Caco-2 (cell line): ENCODE measurements at regions not wholly inside any gene's neighbourhood (a gene's known extent, or its start where the extent isn't known, plus 50 kb on each side); places are given as distances from the start of the nearest gene placed in this dataset.

Experiments
- BruUV-seq: library from RNA; stranded (reverse); fragments of 400-500 nt; replicated peaks from 2 replicates; lab custom pipeline; 2021; lab: Mats Ljungman, UMichigan
- CTCF ChIA-PET: fragments of 300-600 bp; sonication (Branson Sonifier 250); formaldehyde crosslinking; loops from one replicate; lab custom pipeline; 2022; ENCODE audit warnings: antibody characterized with exemption; lab: Charles Lee
- POLR2A ChIA-PET: fragments of 300-600 bp; sonication (Branson Sonifier 250); formaldehyde crosslinking; loops from one replicate; lab custom pipeline; 2022; ENCODE audit warnings: antibody characterized with exemption; lab: Charles Lee
- DNase-seq, 2 experiments: peaks; one replicate each; pipeline versions ENCODE4 v3.0.0 to v3.0.0-alpha.2; 2020 to 2022
- H3K27me3 ChIP-seq: replicated peaks from 2 replicates; pipeline ENCODE4 v1.6.0; 2011; ENCODE audit warnings: low read length; ENCODE audit not compliant: control insufficient read depth, insufficient read depth
- H3K36me3 ChIP-seq: 2 replicates; pipeline ENCODE4 v1.5.1; 2011; ENCODE audit warnings: low read length; ENCODE audit not compliant: control insufficient read depth, insufficient read depth
- H3K4me1 ChIP-seq: fragments of 250-450 bp; sonication (Bioruptor Pico); 2 replicates; pipeline ENCODE4 v1.5.1; 2020; ENCODE audit warnings: mild to moderate bottlenecking
- H3K4me3 ChIP-seq: 2 replicates; pipeline ENCODE4 v1.5.1; 2011; ENCODE audit warnings: low read depth, mild to moderate bottlenecking, control low read depth, low read length
- H3K9me3 ChIP-seq: fragments of 250-450 bp; sonication (Bioruptor Pico); 2 replicates; pipeline ENCODE4 v1.5.1; 2020; ENCODE audit warnings: mild to moderate bottlenecking, moderate library complexity
- H3K27ac Mint-ChIP-seq: one replicate; pipeline ENCODE4 v1.8.0; 2022; ENCODE audit warnings: mixed read lengths; ENCODE audit not compliant: unreplicated experiment
- H3K27me3 Mint-ChIP-seq: one replicate; pipeline ENCODE4 v1.8.0; 2022; ENCODE audit warnings: mixed read lengths; ENCODE audit not compliant: insufficient read depth, unreplicated experiment
- H3K36me3 Mint-ChIP-seq: one replicate; pipeline ENCODE4 v1.8.0; 2022; ENCODE audit warnings: mild to moderate bottlenecking, mixed read lengths; ENCODE audit not compliant: insufficient read depth, unreplicated experiment
- H3K4me1 Mint-ChIP-seq: one replicate; pipeline ENCODE4 v1.8.0; 2022; ENCODE audit warnings: low read depth, mixed read lengths; ENCODE audit not compliant: unreplicated experiment
- H3K4me3 Mint-ChIP-seq: one replicate; pipeline ENCODE4 v1.8.0; 2022; ENCODE audit warnings: mild to moderate bottlenecking, moderate library complexity, mixed read lengths; ENCODE audit not compliant: unreplicated experiment
- H3K9me3 Mint-ChIP-seq: one replicate; pipeline ENCODE4 v1.8.0; 2022; ENCODE audit warnings: mixed read lengths; ENCODE audit not compliant: unreplicated experiment
- CTCF ChIP-seq, 2 experiments: fragments of 200-600 bp in 1 of 2; IDR thresholded peaks; 1 replicate in 1 of 2; 2 replicates in 1 of 2; pipeline versions ENCODE4 v1.5.1 to v1.8.0; 2011 to 2022; ENCODE audit warnings: antibody characterized with exemption in 1 of 2, control low read depth in 1 of 2, inconsistent platforms in 1 of 2, low read depth in 1 of 2, low read length in 1 of 2, mild to moderate bottlenecking in 1 of 2, moderate library complexity in 1 of 2; ENCODE audit not compliant: insufficient read depth in 1 of 2, severe bottlenecking in 1 of 2, unreplicated experiment in 1 of 2
- intact Hi-C: fragments of 100-400 bp; cut with micrococcal nuclease; formaldehyde crosslinking; loops from one replicate; pipeline ENCODE4 v1.10.0; 2022; ENCODE audit not compliant: unreplicated experiment

DNA sequence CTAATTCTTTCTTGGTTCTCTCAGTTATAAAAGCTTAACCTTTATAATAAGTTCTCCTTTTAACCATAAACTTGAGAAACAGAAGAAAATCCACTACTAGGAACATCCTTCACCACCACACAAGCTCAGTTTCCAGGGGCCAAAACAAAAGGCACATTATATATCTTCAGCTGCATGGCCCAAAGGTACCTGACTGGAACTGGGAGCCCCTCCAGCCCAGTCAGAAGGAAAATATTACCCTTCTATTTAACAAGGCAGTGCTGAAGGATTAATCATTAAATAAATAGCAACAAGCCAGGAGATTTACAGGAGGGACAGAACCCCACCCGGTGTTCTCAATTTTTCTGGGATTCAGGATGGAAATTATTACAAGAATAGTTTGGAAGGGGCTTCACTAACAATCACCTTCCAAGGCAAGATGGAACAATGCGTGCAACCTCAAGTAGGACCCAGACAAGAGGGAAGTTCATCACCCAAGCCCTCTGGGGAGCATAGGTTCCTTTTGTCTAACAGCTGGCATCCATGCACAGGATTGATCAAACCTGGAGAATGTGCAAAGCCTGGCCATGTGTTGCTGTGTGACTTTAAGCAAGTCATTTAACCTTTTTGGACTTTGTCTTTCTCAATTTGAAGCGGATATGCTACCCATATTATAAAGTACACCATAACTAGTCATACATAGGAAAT is 159.6 kb upstream of the SETBP1 start:
- intact Hi-C loops, result no loop called here
- TF ChIP-seq CTCF (IDR thresholded peaks at IDR 0.05; ENCODE audit: insufficient read depth in 1 of 2, low read depth in 1 of 2, low read length in 1 of 2, severe bottlenecking in 1 of 2, unreplicated experiment in 1 of 2), result no peak
- CTCF ChIA-PET, result no interaction called here

DNA sequence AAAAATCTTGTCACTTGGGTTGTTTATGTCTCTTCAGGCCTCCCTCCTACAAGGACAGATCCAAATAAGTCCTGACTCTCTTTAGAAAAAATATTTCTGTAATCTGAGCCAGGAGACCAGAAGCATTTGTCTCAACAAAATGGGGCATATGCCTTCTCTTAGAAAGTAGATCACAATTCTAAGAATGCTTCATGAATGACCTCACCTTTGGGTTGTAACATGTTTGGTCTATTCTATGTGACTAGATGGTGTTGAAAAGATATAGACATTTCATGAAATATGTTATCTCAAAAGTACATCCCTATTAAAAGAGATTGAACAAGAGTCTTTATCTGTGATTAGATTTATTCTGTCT is 159.0 kb upstream of the SETBP1 start:
- Histone ChIP-seq H3K4me1 (no peaks in the 10 kb centered on the region), H3K36me3 (no peaks in the 10 kb centered on the region), H3K4me3 (no peak overlapping the region), H3K9me3 (no peaks in the 10 kb centered on the region), H3K27me3 (no peaks in the 10 kb centered on the region)
- H3K36me3 Mint-ChIP-seq, result no peaks in the 10 kb centered on the region
- H3K9me3 Mint-ChIP-seq, result no peaks in the 10 kb centered on the region
- intact Hi-C loops, result no loop called here
- no TSS peak for BruUV-seq
- POLR2A ChIA-PET, result no interaction called here
- no peak overlapping the region for H3K27ac Mint-ChIP-seq
- H3K27me3 Mint-ChIP-seq, result no peaks in the 10 kb centered on the region
- CTCF ChIA-PET, result no interaction called here
- DNase-seq, result no peak
- no peak for TF ChIP-seq CTCF (IDR thresholded peaks at IDR 0.05; ENCODE audit: insufficient read depth in 1 of 2, low read depth in 1 of 2, low read length in 1 of 2, severe bottlenecking in 1 of 2, unreplicated experiment in 1 of 2)
- H3K4me1 Mint-ChIP-seq, result no peaks in the 10 kb centered on the region
- no peak overlapping the region for H3K4me3 Mint-ChIP-seq

More for the DNA sequence above, 159.6 kb upstream of the SETBP1 start:
- POLR2A ChIA-PET, result no interaction called here
- Histone ChIP-seq H3K4me3 (no peak overlapping the region), H3K27me3 (no peaks in the 10 kb centered on the region), H3K9me3 (no peaks in the 10 kb centered on the region), H3K36me3 (no peaks in the 10 kb centered on the region), H3K4me1 (no peaks in the 10 kb centered on the region)
- H3K36me3 Mint-ChIP-seq, result no peaks in the 10 kb centered on the region
- no peak overlapping the region for H3K27ac Mint-ChIP-seq
- no peaks in the 10 kb centered on the region for H3K4me1 Mint-ChIP-seq
- no peaks in the 10 kb centered on the region for H3K9me3 Mint-ChIP-seq
- no peak for DNase-seq
- H3K27me3 Mint-ChIP-seq, result no peaks in the 10 kb centered on the region
- BruUV-seq, result no TSS peak
- no peak overlapping the region for H3K4me3 Mint-ChIP-seq

GRCh38 chr18:44526705-44527415 is 153.8 kb upstream of the SETBP1 start:
- BruUV-seq, result no TSS peak
- CTCF ChIA-PET, result no interaction called here
- H3K36me3 Mint-ChIP-seq, result no peaks in the 10 kb centered on the region
- Histone ChIP-seq H3K4me3 (no peak overlapping the region), H3K27me3 (no peaks in the 10 kb centered on the region), H3K9me3 (no peaks in the 10 kb centered on the region), H3K36me3 (no peaks in the 10 kb centered on the region), H3K4me1 (no peaks in the 10 kb centered on the region)
- no peaks in the 10 kb centered on the region for H3K9me3 Mint-ChIP-seq
- no peak overlapping the region for H3K4me3 Mint-ChIP-seq
- H3K27ac Mint-ChIP-seq, result no peak overlapping the region
- no peak for TF ChIP-seq CTCF (IDR thresholded peaks at IDR 0.05; ENCODE audit: insufficient read depth in 1 of 2, low read depth in 1 of 2, low read length in 1 of 2, severe bottlenecking in 1 of 2, unreplicated experiment in 1 of 2)
- intact Hi-C loops, result no loop called here
- peaks cover 6% of the 10 kb centered on the region for H3K27me3 Mint-ChIP-seq
- DNase-seq, result no peak
- POLR2A ChIA-PET, result no interaction called here
- H3K4me1 Mint-ChIP-seq, result no peaks in the 10 kb centered on the region
